HCT116 (cell line): ENCODE measurements at regions not wholly inside any gene's neighbourhood (a gene's known extent, or its start where the extent isn't known, plus 50 kb on each side); places are given as distances from the start of the nearest gene placed in this dataset.

Experiments
- CEBPB ChIP-seq: IDR thresholded peaks from 2 replicates; pipeline ENCODE4 v1.6.1; 2012; ENCODE audit warnings: low read depth
- EGR1 ChIP-seq: IDR thresholded peaks from 2 replicates; pipeline ENCODE4 v1.6.1; 2012; ENCODE audit warnings: low read depth
- EZH2 ChIP-seq: fragments of 200-600 bp; sonication (generic); IDR thresholded peaks from 2 replicates; pipeline ENCODE4 v1.6.1; 2017; ENCODE audit warnings: antibody characterized with exemption, mixed run types
- FOSL1 ChIP-seq: IDR thresholded peaks from 2 replicates; pipeline ENCODE4 v1.6.1; 2012; ENCODE audit warnings: low read depth
- POLR2A ChIP-seq: IDR thresholded peaks from 2 replicates; pipeline ENCODE4 v1.7.0; 2011; ENCODE audit warnings: borderline replicate concordance; ENCODE audit not compliant: insufficient read depth, insufficient read length; ENCODE audit errors: extremely low read depth
- RAD21 ChIP-seq: IDR thresholded peaks from 2 replicates; pipeline ENCODE4 v1.6.1; 2012; ENCODE audit warnings: low read depth, mild to moderate bottlenecking
- SP1 ChIP-seq: IDR thresholded peaks from 2 replicates; pipeline ENCODE4 v1.6.1; 2012; ENCODE audit warnings: low read depth
- ZNF274 ChIP-seq: fragments of 200-500 bp; sonication (Bioruptor generic); IDR thresholded peaks from 2 replicates; pipeline ENCODE4 v1.6.1; 2014; ENCODE audit warnings: mild to moderate bottlenecking, low read depth, low read length, inconsistent platforms
- TF ChIP-seq, protein P1 (sequence below): IDR thresholded peaks from 2 replicates; pipeline ENCODE4 v1.6.1; 2012; ENCODE audit warnings: low read depth
- TF ChIP-seq, protein P2 (sequence below), 3 experiments: fragments of 200-600 bp in 1 of 3; sonication (generic) in 1 of 3; IDR thresholded peaks in 2 of 3; conservative IDR thresholded peaks in 1 of 3; 2 replicates each; pipeline ENCODE4 v1.5.1; 2012 to 2017; ENCODE audit warnings: low read depth in 2 of 3, low read length in 2 of 3, antibody characterized with exemption in 1 of 3, borderline replicate concordance in 1 of 3, control low read depth in 1 of 3, mild to moderate bottlenecking in 1 of 3, mixed read lengths in 1 of 3, mixed run types in 1 of 3, moderate library complexity in 1 of 3; ENCODE audit not compliant: insufficient read depth in 1 of 3
- TF ChIP-seq, protein P3 (sequence below): IDR thresholded peaks from 2 replicates; pipeline ENCODE4 v1.6.1; 2012
- TF ChIP-seq, protein P4 (sequence below): IDR thresholded peaks from 2 replicates; pipeline ENCODE4 v1.6.1; 2012
- TF ChIP-seq, protein P5 (sequence below): IDR thresholded peaks from 2 replicates; pipeline ENCODE4 v1.6.1; 2011; ENCODE audit warnings: mild to moderate bottlenecking, low read length, moderate library complexity; ENCODE audit not compliant: insufficient replicate concordance; ENCODE audit errors: extremely low read depth

DNA sequence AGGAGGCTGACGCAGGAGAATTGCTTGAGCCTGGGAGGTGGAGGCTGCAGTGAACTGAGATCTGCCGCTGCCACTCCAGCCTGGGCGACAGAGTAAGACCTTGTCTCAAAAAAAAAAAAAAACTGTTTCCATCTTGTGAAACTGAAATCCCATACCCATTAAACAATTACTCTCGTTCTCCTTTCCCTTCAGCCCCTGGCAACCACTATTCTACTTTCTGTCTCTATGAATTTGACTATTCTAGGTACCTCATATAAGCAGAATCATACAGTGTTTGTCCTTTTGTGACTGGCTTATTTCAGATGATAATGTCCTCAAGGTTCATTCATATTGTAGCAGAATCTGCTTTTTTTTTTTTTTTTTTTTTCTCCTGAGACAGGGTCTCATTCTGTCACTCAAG, 51.5 kb upstream of the UBE2E1 start:
- TF ChIP-seq POLR2A, result no peak
- TF ChIP-seq, protein P1, sequence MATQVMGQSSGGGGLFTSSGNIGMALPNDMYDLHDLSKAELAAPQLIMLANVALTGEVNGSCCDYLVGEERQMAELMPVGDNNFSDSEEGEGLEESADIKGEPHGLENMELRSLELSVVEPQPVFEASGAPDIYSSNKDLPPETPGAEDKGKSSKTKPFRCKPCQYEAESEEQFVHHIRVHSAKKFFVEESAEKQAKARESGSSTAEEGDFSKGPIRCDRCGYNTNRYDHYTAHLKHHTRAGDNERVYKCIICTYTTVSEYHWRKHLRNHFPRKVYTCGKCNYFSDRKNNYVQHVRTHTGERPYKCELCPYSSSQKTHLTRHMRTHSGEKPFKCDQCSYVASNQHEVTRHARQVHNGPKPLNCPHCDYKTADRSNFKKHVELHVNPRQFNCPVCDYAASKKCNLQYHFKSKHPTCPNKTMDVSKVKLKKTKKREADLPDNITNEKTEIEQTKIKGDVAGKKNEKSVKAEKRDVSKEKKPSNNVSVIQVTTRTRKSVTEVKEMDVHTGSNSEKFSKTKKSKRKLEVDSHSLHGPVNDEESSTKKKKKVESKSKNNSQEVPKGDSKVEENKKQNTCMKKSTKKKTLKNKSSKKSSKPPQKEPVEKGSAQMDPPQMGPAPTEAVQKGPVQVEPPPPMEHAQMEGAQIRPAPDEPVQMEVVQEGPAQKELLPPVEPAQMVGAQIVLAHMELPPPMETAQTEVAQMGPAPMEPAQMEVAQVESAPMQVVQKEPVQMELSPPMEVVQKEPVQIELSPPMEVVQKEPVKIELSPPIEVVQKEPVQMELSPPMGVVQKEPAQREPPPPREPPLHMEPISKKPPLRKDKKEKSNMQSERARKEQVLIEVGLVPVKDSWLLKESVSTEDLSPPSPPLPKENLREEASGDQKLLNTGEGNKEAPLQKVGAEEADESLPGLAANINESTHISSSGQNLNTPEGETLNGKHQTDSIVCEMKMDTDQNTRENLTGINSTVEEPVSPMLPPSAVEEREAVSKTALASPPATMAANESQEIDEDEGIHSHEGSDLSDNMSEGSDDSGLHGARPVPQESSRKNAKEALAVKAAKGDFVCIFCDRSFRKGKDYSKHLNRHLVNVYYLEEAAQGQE, result no peak
- TF ChIP-seq, protein P2, sequence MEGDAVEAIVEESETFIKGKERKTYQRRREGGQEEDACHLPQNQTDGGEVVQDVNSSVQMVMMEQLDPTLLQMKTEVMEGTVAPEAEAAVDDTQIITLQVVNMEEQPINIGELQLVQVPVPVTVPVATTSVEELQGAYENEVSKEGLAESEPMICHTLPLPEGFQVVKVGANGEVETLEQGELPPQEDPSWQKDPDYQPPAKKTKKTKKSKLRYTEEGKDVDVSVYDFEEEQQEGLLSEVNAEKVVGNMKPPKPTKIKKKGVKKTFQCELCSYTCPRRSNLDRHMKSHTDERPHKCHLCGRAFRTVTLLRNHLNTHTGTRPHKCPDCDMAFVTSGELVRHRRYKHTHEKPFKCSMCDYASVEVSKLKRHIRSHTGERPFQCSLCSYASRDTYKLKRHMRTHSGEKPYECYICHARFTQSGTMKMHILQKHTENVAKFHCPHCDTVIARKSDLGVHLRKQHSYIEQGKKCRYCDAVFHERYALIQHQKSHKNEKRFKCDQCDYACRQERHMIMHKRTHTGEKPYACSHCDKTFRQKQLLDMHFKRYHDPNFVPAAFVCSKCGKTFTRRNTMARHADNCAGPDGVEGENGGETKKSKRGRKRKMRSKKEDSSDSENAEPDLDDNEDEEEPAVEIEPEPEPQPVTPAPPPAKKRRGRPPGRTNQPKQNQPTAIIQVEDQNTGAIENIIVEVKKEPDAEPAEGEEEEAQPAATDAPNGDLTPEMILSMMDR (IDR thresholded peaks at IDR 0.05 in 2 of 3, conservative IDR thresholded peaks at IDR 0.05 in 1 of 3; ENCODE audit: borderline replicate concordance in 1 of 3, insufficient read depth in 1 of 3, low read depth in 2 of 3, low read length in 2 of 3), result no peak
- TF ChIP-seq EZH2, result no peak
- no peak for TF ChIP-seq SP1
- no peak for TF ChIP-seq ZNF274
- no peak for TF ChIP-seq EGR1
- TF ChIP-seq, protein P3, sequence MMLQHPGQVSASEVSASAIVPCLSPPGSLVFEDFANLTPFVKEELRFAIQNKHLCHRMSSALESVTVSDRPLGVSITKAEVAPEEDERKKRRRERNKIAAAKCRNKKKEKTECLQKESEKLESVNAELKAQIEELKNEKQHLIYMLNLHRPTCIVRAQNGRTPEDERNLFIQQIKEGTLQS, result no peak
- TF ChIP-seq RAD21, result no peak
- TF ChIP-seq, protein P4, sequence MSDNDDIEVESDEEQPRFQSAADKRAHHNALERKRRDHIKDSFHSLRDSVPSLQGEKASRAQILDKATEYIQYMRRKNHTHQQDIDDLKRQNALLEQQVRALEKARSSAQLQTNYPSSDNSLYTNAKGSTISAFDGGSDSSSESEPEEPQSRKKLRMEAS, result no peak
- no peak for TF ChIP-seq FOSL1
- TF ChIP-seq, protein P5, sequence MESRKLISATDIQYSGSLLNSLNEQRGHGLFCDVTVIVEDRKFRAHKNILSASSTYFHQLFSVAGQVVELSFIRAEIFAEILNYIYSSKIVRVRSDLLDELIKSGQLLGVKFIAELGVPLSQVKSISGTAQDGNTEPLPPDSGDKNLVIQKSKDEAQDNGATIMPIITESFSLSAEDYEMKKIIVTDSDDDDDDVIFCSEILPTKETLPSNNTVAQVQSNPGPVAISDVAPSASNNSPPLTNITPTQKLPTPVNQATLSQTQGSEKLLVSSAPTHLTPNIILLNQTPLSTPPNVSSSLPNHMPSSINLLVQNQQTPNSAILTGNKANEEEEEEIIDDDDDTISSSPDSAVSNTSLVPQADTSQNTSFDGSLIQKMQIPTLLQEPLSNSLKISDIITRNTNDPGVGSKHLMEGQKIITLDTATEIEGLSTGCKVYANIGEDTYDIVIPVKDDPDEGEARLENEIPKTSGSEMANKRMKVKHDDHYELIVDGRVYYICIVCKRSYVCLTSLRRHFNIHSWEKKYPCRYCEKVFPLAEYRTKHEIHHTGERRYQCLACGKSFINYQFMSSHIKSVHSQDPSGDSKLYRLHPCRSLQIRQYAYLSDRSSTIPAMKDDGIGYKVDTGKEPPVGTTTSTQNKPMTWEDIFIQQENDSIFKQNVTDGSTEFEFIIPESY, result no peak
- TF ChIP-seq CEBPB, result no peak
